ENCODE measurements at regions not wholly inside any gene's neighbourhood (a gene's known extent, or its start where the extent isn't known, plus 50 kb on each side); places are given as distances from the start of the nearest gene placed in this dataset.

- H3K4me3 ChIP-seq (ENCODE audit: control insufficient read depth, low read depth, low read length): no peak overlapping the region
- DNase-seq (ENCODE audit: low read depth): no peak
- no peak for TF ChIP-seq CTCF (conservative IDR thresholded peaks at IDR 0.05; ENCODE audit: control insufficient read depth, insufficient read depth, low read depth, low read length)
Measured at GRCh38 chr1:233523047-233523446, 90.9 kb upstream of the KCNK1 start.

GRCh38 chr1:233527818-233528217, 86.1 kb upstream of the KCNK1 start:
- no peak overlapping the region for H3K4me3 ChIP-seq (ENCODE audit: control insufficient read depth, low read depth, low read length)
- no peak for TF ChIP-seq CTCF (conservative IDR thresholded peaks at IDR 0.05; ENCODE audit: control insufficient read depth, insufficient read depth, low read depth, low read length)

GRCh38 chr1:233530665-233531386, 83.1 kb upstream of the KCNK1 start:
- no peak overlapping the region for H3K4me3 ChIP-seq (ENCODE audit: control insufficient read depth, low read depth, low read length)
- no peak for TF ChIP-seq CTCF (conservative IDR thresholded peaks at IDR 0.05; ENCODE audit: control insufficient read depth, insufficient read depth, low read depth, low read length)
- DNase-seq (ENCODE audit: low read depth): no peak

More at GRCh38 chr1:233527818-233528217, 86.1 kb upstream of the KCNK1 start:
- no peak for DNase-seq (ENCODE audit: low read depth)

- no peak for DNase-seq (ENCODE audit: low read depth)
- H3K4me3 ChIP-seq (ENCODE audit: control insufficient read depth, low read depth, low read length): no peak overlapping the region
- no peak for TF ChIP-seq CTCF (conservative IDR thresholded peaks at IDR 0.05; ENCODE audit: control insufficient read depth, insufficient read depth, low read depth, low read length)
Measured at GRCh38 chr1:233540816-233541215, 73.1 kb upstream of the KCNK1 start.

GRCh38 chr1:233543338-233544255, 70.3 kb upstream of the KCNK1 start:
- no peak overlapping the region for H3K4me3 ChIP-seq (ENCODE audit: control insufficient read depth, low read depth, low read length)
- no peak for TF ChIP-seq CTCF (conservative IDR thresholded peaks at IDR 0.05; ENCODE audit: control insufficient read depth, insufficient read depth, low read depth, low read length)
- peak; percentile 98 for DNase-seq (ENCODE audit: low read depth)

GRCh38 chr1:233544304-233544703, 69.6 kb upstream of the KCNK1 start:
- H3K4me3 ChIP-seq (ENCODE audit: control insufficient read depth, low read depth, low read length): no peak overlapping the region
- DNase-seq (ENCODE audit: low read depth): no peak
- no peak for TF ChIP-seq CTCF (conservative IDR thresholded peaks at IDR 0.05; ENCODE audit: control insufficient read depth, insufficient read depth, low read depth, low read length)

All from fibroblast of mammary gland (primary cell).